Activated naive CD8-positive, alpha-beta T cell (primary cell): ENCODE measurements at regions not wholly inside any gene's neighbourhood (a gene's known extent, or its start where the extent isn't known, plus 50 kb on each side); places are given as distances from the start of the nearest gene placed in this dataset.
"Not testable (repeated sequence)": the region's sequence is repeated elsewhere in the genome, so short reads cannot be mapped to it uniquely, and the experiment has no call there.

ENCODE experiments used
- H3K27ac Mint-ChIP-seq: one replicate; pipeline ENCODE4 v1.8.0; 2021; ENCODE audit warnings: mixed read lengths
- H3K27me3 Mint-ChIP-seq: one replicate; pipeline ENCODE4 v1.8.0; 2021; ENCODE audit warnings: mixed read lengths
- H3K36me3 Mint-ChIP-seq: one replicate; pipeline ENCODE4 v1.8.0; 2021; ENCODE audit warnings: mixed read lengths
- H3K4me1 Mint-ChIP-seq: one replicate; pipeline ENCODE4 v1.8.0; 2021; ENCODE audit warnings: low read depth, mixed read lengths
- H3K4me3 Mint-ChIP-seq: one replicate; pipeline ENCODE4 v1.8.0; 2021; ENCODE audit warnings: mild to moderate bottlenecking, mixed read lengths
- H3K9me3 Mint-ChIP-seq: one replicate; pipeline ENCODE4 v1.8.0; 2021; ENCODE audit warnings: low read depth, mixed read lengths

DNA sequence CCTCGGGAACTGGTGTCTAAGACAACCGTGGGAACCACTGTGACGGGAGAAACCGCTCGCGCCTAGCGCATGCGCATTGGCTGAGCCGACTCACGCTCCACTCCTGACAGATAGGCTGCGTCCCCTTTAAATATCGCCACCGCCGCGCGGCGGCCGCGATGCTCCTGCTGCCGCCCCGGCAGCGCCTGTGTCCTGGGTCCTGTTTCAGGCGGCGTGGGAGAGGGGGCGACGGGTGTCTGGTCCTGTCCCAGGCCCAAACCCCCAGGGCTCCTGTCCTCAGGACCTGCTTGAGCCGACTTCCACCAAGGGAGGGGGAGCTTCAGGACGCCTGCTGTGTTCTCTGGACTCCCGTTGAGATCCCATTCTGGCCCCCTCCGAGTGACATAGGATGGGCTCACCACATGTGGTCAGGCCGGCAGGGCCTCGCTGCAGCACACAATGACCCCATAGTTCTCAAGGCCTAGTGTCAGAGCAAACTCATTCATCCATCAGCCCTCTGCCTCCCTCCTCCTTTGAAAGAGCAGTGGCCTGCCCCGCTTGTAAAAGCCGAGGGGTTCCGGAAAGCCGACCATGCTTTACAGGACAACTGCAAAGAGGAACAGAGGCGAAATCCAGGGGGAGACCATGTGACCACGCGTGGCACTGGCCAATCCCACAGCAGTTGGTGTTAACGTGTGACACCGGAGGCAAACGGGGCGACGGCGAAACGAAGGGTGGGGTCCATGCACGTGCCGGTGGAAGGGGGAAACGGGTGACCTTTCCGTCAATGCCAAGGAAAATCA lies 710.0 kb upstream of the TPTE start:
- not testable (repeated sequence) for H3K27ac Mint-ChIP-seq, H3K4me1 Mint-ChIP-seq, H3K27me3 Mint-ChIP-seq, H3K9me3 Mint-ChIP-seq, H3K36me3 Mint-ChIP-seq, H3K4me3 Mint-ChIP-seq

DNA sequence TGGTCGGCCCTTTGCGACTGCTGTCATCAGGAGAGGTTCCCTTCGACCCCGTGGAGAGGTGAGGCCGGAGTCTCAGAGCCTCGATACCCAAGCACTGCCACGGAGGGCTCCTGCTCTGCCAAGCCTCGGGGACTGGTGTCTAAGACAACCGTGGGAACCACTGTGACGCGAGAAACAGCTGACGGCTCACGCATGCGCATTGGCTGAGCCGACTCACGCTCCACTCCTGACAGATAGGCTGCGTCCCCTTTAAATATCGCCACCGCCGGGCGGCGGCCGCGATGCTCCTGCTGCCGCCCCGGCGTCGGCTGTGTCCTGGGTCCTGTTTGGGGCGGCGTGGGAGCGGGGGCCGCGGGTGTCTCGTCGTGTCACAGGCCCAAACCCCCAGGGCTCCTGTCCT lies 708.9 kb upstream of the TPTE start:
- not testable (repeated sequence) for H3K9me3 Mint-ChIP-seq, H3K4me1 Mint-ChIP-seq, H3K27ac Mint-ChIP-seq, H3K4me3 Mint-ChIP-seq, H3K27me3 Mint-ChIP-seq, H3K36me3 Mint-ChIP-seq

GRCh38 chr21:9813894-9814814 lies 707.2 kb upstream of the TPTE start:
- not testable (repeated sequence) for H3K27ac Mint-ChIP-seq, H3K9me3 Mint-ChIP-seq, H3K36me3 Mint-ChIP-seq, H3K4me3 Mint-ChIP-seq, H3K4me1 Mint-ChIP-seq, H3K27me3 Mint-ChIP-seq

DNA sequence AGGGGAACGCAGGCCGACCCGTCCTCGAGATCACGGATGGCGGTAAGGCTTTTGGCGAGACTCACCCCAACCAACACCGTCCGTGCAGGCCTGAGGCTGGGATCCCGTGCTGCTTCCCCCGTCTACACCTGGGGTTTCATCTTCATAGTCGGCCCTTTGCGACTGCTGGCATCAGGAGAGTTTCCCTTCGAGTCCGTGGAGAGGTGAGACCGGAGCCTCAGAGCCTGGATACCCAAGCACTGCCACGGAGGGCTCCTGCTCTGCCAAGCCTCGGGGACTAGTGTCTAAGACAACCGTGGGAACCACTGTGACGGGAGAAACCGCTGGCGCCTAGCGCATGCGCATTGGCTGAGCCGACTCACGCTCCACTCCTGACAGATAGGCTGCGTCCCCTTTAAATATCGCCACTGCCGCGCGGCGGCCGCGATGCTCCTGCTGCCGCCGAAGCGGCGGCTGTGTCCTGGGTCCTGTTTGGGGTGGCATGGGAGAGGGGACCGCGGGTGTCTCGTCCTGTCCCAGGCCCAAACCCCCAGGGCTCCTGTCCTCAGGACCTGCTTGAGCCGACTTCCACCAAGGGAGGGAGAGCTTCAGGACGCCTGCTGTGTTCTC lies 706.1 kb upstream of the TPTE start:
- not testable (repeated sequence) for H3K27me3 Mint-ChIP-seq, H3K9me3 Mint-ChIP-seq, H3K4me3 Mint-ChIP-seq, H3K36me3 Mint-ChIP-seq, H3K4me1 Mint-ChIP-seq, H3K27ac Mint-ChIP-seq

GRCh38 chr21:9816734-9817334 lies 704.5 kb upstream of the TPTE start:
- not testable (repeated sequence) for H3K27ac Mint-ChIP-seq, H3K4me1 Mint-ChIP-seq, H3K27me3 Mint-ChIP-seq, H3K4me3 Mint-ChIP-seq, H3K36me3 Mint-ChIP-seq, H3K9me3 Mint-ChIP-seq

- not testable (repeated sequence) for H3K36me3 Mint-ChIP-seq, H3K4me3 Mint-ChIP-seq, H3K27me3 Mint-ChIP-seq, H3K4me1 Mint-ChIP-seq, H3K27ac Mint-ChIP-seq, H3K9me3 Mint-ChIP-seq
Measured at GRCh38 chr21:9817841-9818441, 703.4 kb upstream of the TPTE start.

- not testable (repeated sequence) for H3K9me3 Mint-ChIP-seq, H3K4me3 Mint-ChIP-seq, H3K27ac Mint-ChIP-seq, H3K4me1 Mint-ChIP-seq, H3K36me3 Mint-ChIP-seq, H3K27me3 Mint-ChIP-seq
Measured at GRCh38 chr21:9819549-9820192, 701.7 kb upstream of the TPTE start.

DNA sequence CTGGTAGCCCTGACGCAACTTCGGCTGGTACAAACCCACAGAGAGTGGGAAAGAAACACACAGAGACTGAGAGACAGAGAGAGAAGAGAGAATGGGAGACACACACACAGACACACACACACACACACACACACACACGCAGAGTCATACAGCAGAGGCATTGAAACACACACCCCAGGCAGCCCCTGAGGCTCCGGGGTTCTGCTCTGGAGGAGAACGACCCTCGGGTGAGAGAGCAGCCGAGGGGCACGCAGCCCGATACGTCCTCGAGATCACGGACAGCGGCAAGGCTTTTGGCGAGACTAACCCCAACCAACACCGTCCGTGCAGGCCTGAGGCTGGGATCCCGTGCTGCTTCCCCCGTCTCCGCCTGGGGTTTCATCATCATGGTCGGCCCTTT lies 700.8 kb upstream of the TPTE start:
- not testable (repeated sequence) for H3K9me3 Mint-ChIP-seq, H3K4me3 Mint-ChIP-seq, H3K27ac Mint-ChIP-seq, H3K27me3 Mint-ChIP-seq, H3K36me3 Mint-ChIP-seq, H3K4me1 Mint-ChIP-seq

DNA sequence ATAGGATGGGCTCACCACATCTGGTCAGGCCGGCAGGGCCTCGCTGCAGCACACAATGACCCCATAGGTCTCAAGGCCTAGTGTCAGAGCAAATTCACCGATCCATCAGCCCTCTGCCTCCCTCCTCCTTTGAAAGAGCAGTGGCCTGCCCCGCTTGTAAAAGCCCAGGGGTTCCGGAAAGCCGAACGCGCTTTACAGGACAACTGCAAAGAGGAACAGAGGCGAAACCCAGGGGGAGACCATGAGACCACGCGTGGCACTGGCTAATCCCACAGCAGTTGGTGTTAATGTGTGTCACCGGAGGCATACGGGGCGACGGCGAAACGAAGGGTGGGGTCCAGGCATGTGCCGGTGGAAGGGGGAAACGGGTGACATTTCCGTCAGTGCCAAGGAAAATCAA lies 699.9 kb upstream of the TPTE start:
- H3K4me1 Mint-ChIP-seq, H3K4me3 Mint-ChIP-seq, H3K27ac Mint-ChIP-seq, H3K9me3 Mint-ChIP-seq, H3K36me3 Mint-ChIP-seq, H3K27me3 Mint-ChIP-seq: not testable (repeated sequence)

DNA sequence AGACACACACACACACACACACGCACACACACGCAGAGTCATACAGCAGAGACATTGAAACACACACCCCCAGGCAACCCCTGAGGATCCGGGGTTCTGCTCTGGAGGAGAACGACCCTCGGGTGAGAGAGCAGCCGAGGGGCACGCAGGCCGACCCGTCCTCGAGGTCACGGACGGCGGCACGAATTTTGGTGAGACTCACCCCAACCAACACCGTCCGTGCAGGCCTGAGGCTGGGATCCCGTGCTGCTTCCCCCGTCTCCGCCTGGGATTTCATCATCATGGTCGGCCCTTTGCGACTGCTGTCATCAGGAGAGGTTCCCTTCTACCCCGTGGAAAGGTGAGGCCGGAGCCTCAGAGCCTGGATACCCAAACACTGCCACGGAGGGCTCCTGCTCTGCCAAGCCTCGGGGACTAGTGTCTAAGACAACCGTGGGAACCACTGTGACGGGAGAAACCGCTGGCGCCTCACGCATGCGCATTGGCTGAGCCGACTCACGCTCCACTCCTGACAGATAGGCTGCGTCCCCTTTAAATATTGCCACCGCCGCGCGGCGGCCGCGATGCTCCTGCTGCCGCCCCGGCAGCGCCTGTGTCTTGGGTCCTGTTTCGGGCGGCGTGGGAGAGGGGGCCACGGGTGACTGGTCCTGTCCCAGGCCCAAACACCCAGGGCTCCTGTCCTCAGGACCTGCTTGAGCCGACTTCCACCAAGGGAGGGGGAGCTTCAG lies 699.1 kb upstream of the TPTE start:
- H3K4me1 Mint-ChIP-seq, H3K27ac Mint-ChIP-seq, H3K27me3 Mint-ChIP-seq, H3K4me3 Mint-ChIP-seq, H3K9me3 Mint-ChIP-seq, H3K36me3 Mint-ChIP-seq: not testable (repeated sequence)

GRCh38 chr21:9823197-9824157 lies 697.9 kb upstream of the TPTE start:
- H3K9me3 Mint-ChIP-seq, H3K27me3 Mint-ChIP-seq, H3K27ac Mint-ChIP-seq: not testable (repeated sequence)

DNA sequence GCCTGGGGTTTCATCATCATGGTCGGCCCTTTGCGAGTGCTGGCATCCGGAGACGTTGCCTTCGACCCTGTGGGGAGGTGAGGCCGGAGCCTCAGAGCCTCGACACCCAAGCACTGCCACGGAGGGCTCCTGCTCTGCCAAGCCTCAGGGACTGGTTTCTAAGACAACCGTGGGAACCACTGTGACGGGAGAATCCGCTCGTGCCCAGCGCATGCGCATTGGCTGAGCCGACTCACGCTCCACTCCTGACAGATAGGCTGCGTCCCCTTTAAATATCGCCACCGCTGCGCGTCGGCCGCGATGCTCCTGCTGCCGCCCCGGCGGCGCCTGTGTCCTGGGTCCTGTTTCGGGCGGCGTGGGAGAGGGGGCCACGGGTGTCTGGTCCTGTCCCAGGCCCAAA lies 690.6 kb upstream of the TPTE start:
- H3K27me3 Mint-ChIP-seq, H3K9me3 Mint-ChIP-seq, H3K4me3 Mint-ChIP-seq, H3K36me3 Mint-ChIP-seq, H3K27ac Mint-ChIP-seq, H3K4me1 Mint-ChIP-seq: not testable (repeated sequence)

More at GRCh38 chr21:9823197-9824157, 697.9 kb upstream of the TPTE start:
- H3K4me3 Mint-ChIP-seq, H3K36me3 Mint-ChIP-seq, H3K4me1 Mint-ChIP-seq: not testable (repeated sequence)

DNA sequence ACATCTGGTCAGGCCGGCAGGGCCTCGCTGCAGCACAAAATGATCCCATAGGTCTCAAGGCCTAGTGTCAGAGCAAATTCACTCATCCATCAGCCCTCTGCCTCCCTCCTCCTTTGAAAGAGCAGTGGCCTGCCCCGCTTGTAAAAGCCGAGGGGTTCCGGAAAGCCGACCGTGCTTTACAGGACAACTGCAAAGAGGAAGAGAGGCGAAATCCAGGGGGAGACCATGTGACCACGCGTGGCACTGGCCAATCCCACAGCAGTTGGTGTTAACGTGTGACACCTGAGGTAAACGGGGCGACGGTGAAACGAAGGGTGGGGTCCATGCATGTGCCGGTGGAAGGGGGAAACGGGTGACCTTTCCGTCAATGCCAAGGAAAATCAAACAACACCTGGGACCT lies 688.6 kb upstream of the TPTE start:
- not testable (repeated sequence) for H3K27me3 Mint-ChIP-seq, H3K36me3 Mint-ChIP-seq, H3K27ac Mint-ChIP-seq, H3K4me3 Mint-ChIP-seq, H3K4me1 Mint-ChIP-seq, H3K9me3 Mint-ChIP-seq
